DOHH2 (cell line): ENCODE measurements at regions not wholly inside any gene's neighbourhood (a gene's known extent, or its start where the extent isn't known, plus 50 kb on each side); places are given as distances from the start of the nearest gene placed in this dataset.

Experiments
- CTCF ChIP-seq: fragments of 200-600 bp; sonication (generic); IDR thresholded peaks from one replicate; pipeline ENCODE4 v1.5.1; 2014; ENCODE audit warnings: antibody characterized with exemption, mild to moderate bottlenecking, low read depth, low read length; ENCODE audit not compliant: poor library complexity, severe bottlenecking
- EZH2phosphoT487 ChIP-seq: fragments of 200-600 bp; sonication (generic); IDR thresholded peaks from 2 replicates; pipeline ENCODE4 v1.6.1; 2017; ENCODE audit warnings: borderline replicate concordance, mild to moderate bottlenecking, antibody characterized with exemption, low read length, moderate library complexity, mixed read lengths

- TF ChIP-seq CTCF, result no peak
- no peak for TF ChIP-seq EZH2phosphoT487
Measured at GRCh38 chr4:38463268-38463958, 200.6 kb upstream of the KLF3 start.
